ENCODE measurements at regions not wholly inside any gene's neighbourhood (a gene's known extent, or its start where the extent isn't known, plus 50 kb on each side); places are given as distances from the start of the nearest gene placed in this dataset.
"Not testable (repeated sequence)": the region's sequence is repeated elsewhere in the genome, so short reads cannot be mapped to it uniquely, and the experiment has no call there.

- no peak for DNase-seq (ENCODE audit: low read depth in 2 of 2)
These were observed 200.0 kb upstream of the SULF2 start for GRCh38 chr20:47985092-47985850.

- no peak for DNase-seq (ENCODE audit: low read depth in 2 of 2)
These were observed 199.2 kb upstream of the SULF2 start for GRCh38 chr20:47984437-47984836.

GRCh38 chr20:47983642-47984041 lies 198.4 kb upstream of the SULF2 start:
- DNase-seq (ENCODE audit: low read depth in 2 of 2), result not testable (repeated sequence)

GRCh38 chr20:47982574-47983360 lies 197.5 kb upstream of the SULF2 start:
- DNase-seq (ENCODE audit: low read depth in 2 of 2), result no peak

- DNase-seq (ENCODE audit: low read depth in 2 of 2), result no peak
These were observed 195.9 kb upstream of the SULF2 start for GRCh38 chr20:47981222-47981621.

- DNase-seq (ENCODE audit: low read depth in 2 of 2), result no peak
These were observed 195.3 kb upstream of the SULF2 start for GRCh38 chr20:47980336-47981177.

GRCh38 chr20:47979361-47980095 lies 194.2 kb upstream of the SULF2 start:
- DNase-seq (ENCODE audit: low read depth in 2 of 2), result not testable (repeated sequence)

- not testable (repeated sequence) for DNase-seq (ENCODE audit: low read depth in 2 of 2)
These were observed 193.3 kb upstream of the SULF2 start for GRCh38 chr20:47978428-47979120.

GRCh38 chr20:47977789-47978252 lies 192.5 kb upstream of the SULF2 start:
- not testable (repeated sequence) for DNase-seq (ENCODE audit: low read depth in 2 of 2)

GRCh38 chr20:47977017-47977788 lies 191.9 kb upstream of the SULF2 start:
- DNase-seq (ENCODE audit: low read depth in 2 of 2), result not testable (repeated sequence)

- DNase-seq (ENCODE audit: low read depth in 2 of 2), result no peak
These were observed 189.1 kb upstream of the SULF2 start for GRCh38 chr20:47974234-47974878.

- DNase-seq (ENCODE audit: low read depth in 2 of 2), result no peak
These were observed 188.4 kb upstream of the SULF2 start for GRCh38 chr20:47973519-47974233.

GRCh38 chr20:47972916-47973309 lies 187.6 kb upstream of the SULF2 start:
- no peak for DNase-seq (ENCODE audit: low read depth in 2 of 2)

- DNase-seq (ENCODE audit: low read depth in 2 of 2), result not testable (repeated sequence)
These were observed 187.1 kb upstream of the SULF2 start for GRCh38 chr20:47972297-47972915.

- no peak for DNase-seq (ENCODE audit: low read depth in 2 of 2)
These were observed 185.9 kb upstream of the SULF2 start for GRCh38 chr20:47971058-47971791.

- no peak for DNase-seq (ENCODE audit: low read depth in 2 of 2)
These were observed 185.1 kb upstream of the SULF2 start for GRCh38 chr20:47970282-47970903.

- no peak for DNase-seq (ENCODE audit: low read depth in 2 of 2)
These were observed 184.1 kb upstream of the SULF2 start for GRCh38 chr20:47969426-47969825.

All from activated CD4-positive, alpha-beta T cell treated with anti-CD3 and anti-CD28 coated beads for 24 hours (primary cell).